WTC11 (cell line): ENCODE measurements at regions not wholly inside any gene's neighbourhood (a gene's known extent, or its start where the extent isn't known, plus 50 kb on each side); places are given as distances from the start of the nearest gene placed in this dataset.

Experiments
- ATAC-seq: fragments of 200-7000 bp; cut with Tn5 transposase; 2 replicates; pipeline ENCODE4 v1.10.0; 2021; ENCODE audit warnings: mild to moderate bottlenecking, moderate library complexity
- CTCF ChIA-PET: fragments of 300-600 bp; sonication (Branson Sonifier 250); formaldehyde crosslinking; loops from one replicate; lab custom pipeline; 2021; ENCODE audit warnings: antibody characterized with exemption; lab: Charles Lee
- POLR2A ChIA-PET: fragments of 350-600 bp; sonication (Branson Sonifier 250); formaldehyde crosslinking; loops from one replicate; lab custom pipeline; 2021; ENCODE audit warnings: antibody characterized with exemption; lab: Charles Lee
- DNase-seq: peaks from one replicate; pipeline ENCODE4 v3.0.0; 2021; ENCODE audit warnings: low spot score
- H3K27ac Mint-ChIP-seq: 2 replicates; pipeline ENCODE4 v1.8.0; 2021; ENCODE audit warnings: mixed read lengths
- H3K27me3 Mint-ChIP-seq: 2 replicates; pipeline ENCODE4 v1.8.0; 2021; ENCODE audit warnings: low read depth, mild to moderate bottlenecking, moderate library complexity, mixed read lengths
- H3K36me3 Mint-ChIP-seq: 2 replicates; pipeline ENCODE4 v1.8.0; 2021; ENCODE audit warnings: mixed read lengths
- H3K4me1 Mint-ChIP-seq: 2 replicates; pipeline ENCODE4 v1.8.0; 2022; ENCODE audit warnings: mixed read lengths
- H3K4me3 Mint-ChIP-seq: 2 replicates; pipeline ENCODE4 v1.8.0; 2021; ENCODE audit warnings: mild to moderate bottlenecking, moderate library complexity, mixed read lengths
- H3K9me3 Mint-ChIP-seq: 2 replicates; pipeline ENCODE4 v1.8.0; 2021; ENCODE audit warnings: mixed read lengths
- AFF4 ChIP-seq: sonication (generic); formaldehyde crosslinking; IDR thresholded peaks from 2 replicates; pipeline ENCODE4 v1.8.1; 2023; ENCODE audit warnings: mild to moderate bottlenecking, missing genetic modification reagents, borderline replicate concordance
- CTCF ChIP-seq: fragments of 200-600 bp; IDR thresholded peaks from 2 replicates; pipeline ENCODE4 v1.8.0; 2022; ENCODE audit warnings: antibody characterized with exemption
- ERG ChIP-seq: fragments of 250-450 bp; sonication (Bioruptor Pico); IDR thresholded peaks from 2 replicates; pipeline ENCODE4 v1.8.0; 2021; ENCODE audit warnings: mild to moderate bottlenecking
- GTF2I ChIP-seq: fragments of 250-450 bp; sonication (Bioruptor Pico); conservative IDR thresholded peaks from 2 replicates; pipeline ENCODE4 v1.4.0; 2021; ENCODE audit warnings: mild to moderate bottlenecking
- KAT7 ChIP-seq: sonication (generic); formaldehyde crosslinking; IDR thresholded peaks from 2 replicates; pipeline ENCODE4 v1.8.1; 2023; ENCODE audit warnings: missing genetic modification reagents, mild to moderate bottlenecking, borderline replicate concordance
- MLX ChIP-seq: sonication (generic); formaldehyde crosslinking; IDR thresholded peaks from 2 replicates; pipeline ENCODE4 v1.8.1; 2023; ENCODE audit warnings: mild to moderate bottlenecking, missing genetic modification reagents, moderate library complexity
- ZNF317 ChIP-seq: sonication (generic); formaldehyde crosslinking; IDR thresholded peaks from 2 replicates; pipeline ENCODE4 v1.8.1; 2023; ENCODE audit warnings: low read depth, mild to moderate bottlenecking, moderate library complexity, missing genetic modification reagents, borderline replicate concordance
- ZNF423 ChIP-seq: fragments of 250-450 bp; sonication (Bioruptor Pico); IDR thresholded peaks from 2 replicates; pipeline ENCODE4 v2.1.2; 2022; ENCODE audit warnings: mild to moderate bottlenecking, moderate library complexity

GRCh38 chr1:96233422-96233821 is 488.2 kb upstream of the PTBP2 start:
- TF ChIP-seq ZNF317 (CRISPR knock-in tag) (no peak), GTF2I (CRISPR knock-in tag) (no peak)
- CTCF ChIA-PET = no interaction called here
- Mint-ChIP-seq H3K27me3 (no peaks in the 10 kb centered on the region), H3K9me3 (no peaks in the 10 kb centered on the region), H3K36me3 (no peaks in the 10 kb centered on the region), H3K4me1 (peaks cover 7% of the 10 kb centered on the region), H3K4me3 (no peak overlapping the region), H3K27ac (no peak overlapping the region)
- POLR2A ChIA-PET = no interaction called here
- no peak for DNase-seq
- ATAC-seq = no peak

GRCh38 chr1:96234299-96234698 is 487.3 kb upstream of the PTBP2 start:
- no peaks in the 10 kb centered on the region for H3K36me3 Mint-ChIP-seq
- no peak overlapping the region for H3K27ac Mint-ChIP-seq

GRCh38 chr1:96236156-96236739 is 485.3 kb upstream of the PTBP2 start:
- no peak for TF ChIP-seq MLX
- TF ChIP-seq AFF4 = no peak
- peak; percentile 38; the same call in 1 of the 2 replicates for TF ChIP-seq CTCF
- no peak for TF ChIP-seq ZNF423 (CRISPR knock-in tag)
- H3K27me3 Mint-ChIP-seq = no peaks in the 10 kb centered on the region
- ATAC-seq (no peak), DNase-seq (peak; percentile 14)
- no peak overlapping the region for H3K27ac Mint-ChIP-seq
- H3K9me3 Mint-ChIP-seq = no peaks in the 10 kb centered on the region
- POLR2A ChIA-PET = no interaction called here
- no peaks in the 10 kb centered on the region for H3K36me3 Mint-ChIP-seq
- H3K4me1 Mint-ChIP-seq = peaks cover 7% of the 10 kb centered on the region
- no peak overlapping the region for H3K4me3 Mint-ChIP-seq
- CTCF ChIA-PET = interaction anchor here (0.6 to 1.5 kb wide), 14 partner anchors 22 to 927 kb away, joined by 3 to 6 read pairs (median 3); no protein-coding TSS in a partner anchor

More at GRCh38 chr1:96234299-96234698, 487.3 kb upstream of the PTBP2 start:
- ChIA-PET POLR2A (no interaction called here), CTCF (interaction anchor here (0.6 kb wide), 1 partner anchor 1326 kb away, joined by 4 read pairs; no protein-coding TSS in a partner anchor)
- no peak for TF ChIP-seq ERG (CRISPR knock-in tag)
- TF ChIP-seq, all 79 proteins: peak for 0
- Mint-ChIP-seq H3K27me3 (no peaks in the 10 kb centered on the region), H3K4me1 (peaks cover 7% of the 10 kb centered on the region), H3K9me3 (no peaks in the 10 kb centered on the region), H3K4me3 (no peak overlapping the region)
- DNase-seq (no peak), ATAC-seq (no peak)

GRCh38 chr1:96238426-96238825 is 483.2 kb upstream of the PTBP2 start:
- H3K9me3 Mint-ChIP-seq = no peaks in the 10 kb centered on the region
- no peak for ATAC-seq
- no peaks in the 10 kb centered on the region for H3K36me3 Mint-ChIP-seq
- no peak for TF ChIP-seq KAT7 (CRISPR knock-in tag)
- H3K4me3 Mint-ChIP-seq = no peak overlapping the region
- peaks cover 7% of the 10 kb centered on the region for H3K4me1 Mint-ChIP-seq
- POLR2A ChIA-PET = no interaction called here
- no peak for DNase-seq
- H3K27me3 Mint-ChIP-seq = no peaks in the 10 kb centered on the region
- H3K27ac Mint-ChIP-seq = no peak overlapping the region
- CTCF ChIA-PET = no interaction called here
